HEK293 (cell line): ENCODE measurements at regions not wholly inside any gene's neighbourhood (a gene's known extent, or its start where the extent isn't known, plus 50 kb on each side); places are given as distances from the start of the nearest gene placed in this dataset.

ENCODE experiments used
- HOXA7 ChIP-seq: sonication (generic); formaldehyde crosslinking; IDR thresholded peaks from 2 replicates; pipeline ENCODE4 v1.8.1; 2022; ENCODE audit warnings: missing genetic modification reagents, borderline replicate concordance
- KLF8 ChIP-seq: fragments of 450-650 bp; formaldehyde crosslinking; IDR thresholded peaks from 2 replicates; pipeline ENCODE4 v1.5.1; 2016; ENCODE audit warnings: missing biosample characterization, missing genetic modification characterization
- KLF9 ChIP-seq: fragments of 450-650 bp; formaldehyde crosslinking; IDR thresholded peaks from 2 replicates; pipeline ENCODE4 v1.5.1; 2016; ENCODE audit warnings: missing biosample characterization, missing genetic modification characterization, low read depth
- TRIM28 ChIP-seq: IDR thresholded peaks from 2 replicates; pipeline ENCODE4 v1.6.1; 2011; ENCODE audit warnings: low read length, control low read depth, borderline replicate concordance
- ZBTB10 ChIP-seq: fragments of 450-650 bp; formaldehyde crosslinking; IDR thresholded peaks from 2 replicates; pipeline ENCODE4 v1.5.1; 2016; ENCODE audit warnings: missing biosample characterization, missing genetic modification characterization
- ZBTB20 ChIP-seq: fragments of 450-650 bp; formaldehyde crosslinking; IDR thresholded peaks from 2 replicates; pipeline ENCODE4 v1.5.1; 2016; ENCODE audit warnings: missing biosample characterization, missing genetic modification characterization
- ZBTB8A ChIP-seq: fragments of 450-650 bp; formaldehyde crosslinking; IDR thresholded peaks from 2 replicates; pipeline ENCODE4 v1.5.1; 2016; ENCODE audit warnings: missing biosample characterization, missing genetic modification characterization
- ZFP3 ChIP-seq: fragments of 450-650 bp; formaldehyde crosslinking; IDR thresholded peaks from 2 replicates; pipeline ENCODE4 v1.5.1; 2016; ENCODE audit warnings: low read depth, missing biosample characterization, missing genetic modification characterization
- ZNF202 ChIP-seq: fragments of 450-650 bp; formaldehyde crosslinking; IDR thresholded peaks from 2 replicates; pipeline ENCODE4 v1.5.1; 2016; ENCODE audit warnings: missing biosample characterization, missing genetic modification characterization, borderline replicate concordance
- ZNF416 ChIP-seq: fragments of 450-650 bp; formaldehyde crosslinking; IDR thresholded peaks from 2 replicates; pipeline ENCODE4 v1.5.1; 2016; ENCODE audit warnings: missing biosample characterization, missing genetic modification characterization
- ZNF510 ChIP-seq: fragments of 450-650 bp; formaldehyde crosslinking; IDR thresholded peaks from 2 replicates; pipeline ENCODE4 v1.5.1; 2018; ENCODE audit warnings: mild to moderate bottlenecking, missing genetic modification characterization, missing biosample characterization; ENCODE audit not compliant: insufficient replicate concordance
- ZNF513 ChIP-seq: fragments of 450-650 bp; IDR thresholded peaks from 2 replicates; pipeline ENCODE4 v1.5.1; 2018; ENCODE audit warnings: missing biosample characterization, missing genetic modification characterization
- ZNF529 ChIP-seq: fragments of 450-650 bp; formaldehyde crosslinking; IDR thresholded peaks from 2 replicates; pipeline ENCODE4 v1.5.1; 2017; ENCODE audit warnings: missing genetic modification characterization, missing biosample characterization; ENCODE audit not compliant: insufficient replicate concordance
- ZNF558 ChIP-seq: fragments of 450-650 bp; formaldehyde crosslinking; IDR thresholded peaks from 2 replicates; pipeline ENCODE4 v1.5.1; 2016; ENCODE audit warnings: missing biosample characterization, missing genetic modification characterization
- ZNF585B ChIP-seq: fragments of 450-650 bp; formaldehyde crosslinking; IDR thresholded peaks from 2 replicates; pipeline ENCODE4 v1.5.1; 2016; ENCODE audit warnings: missing biosample characterization, missing genetic modification characterization
- ZNF624 ChIP-seq: fragments of 450-650 bp; formaldehyde crosslinking; IDR thresholded peaks from 2 replicates; pipeline ENCODE4 v1.5.1; 2017; ENCODE audit warnings: missing biosample characterization, missing genetic modification characterization
- ZNF747 ChIP-seq: fragments of 450-650 bp; formaldehyde crosslinking; IDR thresholded peaks from 2 replicates; pipeline ENCODE4 v1.5.1; 2016; ENCODE audit warnings: missing biosample characterization, missing genetic modification characterization
- ZNF837 ChIP-seq: fragments of 450-650 bp; formaldehyde crosslinking; IDR thresholded peaks from 2 replicates; pipeline ENCODE4 v1.5.1; 2016; ENCODE audit warnings: missing biosample characterization, missing genetic modification characterization
- ZSCAN16 ChIP-seq: fragments of 450-650 bp; formaldehyde crosslinking; IDR thresholded peaks from 2 replicates; pipeline ENCODE4 v1.5.1; 2016; ENCODE audit warnings: missing biosample characterization, missing genetic modification characterization
- TF ChIP-seq, protein P1 (sequence below): fragments of 450-650 bp; formaldehyde crosslinking; IDR thresholded peaks from 2 replicates; pipeline ENCODE4 v1.5.1; 2016; ENCODE audit warnings: missing biosample characterization, missing genetic modification characterization, low read depth
- TF ChIP-seq, protein P2 (sequence below): fragments of 450-650 bp; formaldehyde crosslinking; conservative IDR thresholded peaks from 2 replicates; pipeline ENCODE4 v1.5.1; 2016; ENCODE audit warnings: low read depth, missing biosample characterization, missing genetic modification characterization
- TF ChIP-seq, protein P3 (sequence below): fragments of 450-650 bp; formaldehyde crosslinking; IDR thresholded peaks from 2 replicates; pipeline ENCODE4 v1.5.1; 2016; ENCODE audit warnings: missing biosample characterization, missing genetic modification characterization
- TF ChIP-seq, protein P4 (sequence below): fragments of 450-650 bp; formaldehyde crosslinking; IDR thresholded peaks from 2 replicates; pipeline ENCODE4 v1.5.1; 2017; ENCODE audit warnings: missing biosample characterization, missing genetic modification characterization

DNA sequence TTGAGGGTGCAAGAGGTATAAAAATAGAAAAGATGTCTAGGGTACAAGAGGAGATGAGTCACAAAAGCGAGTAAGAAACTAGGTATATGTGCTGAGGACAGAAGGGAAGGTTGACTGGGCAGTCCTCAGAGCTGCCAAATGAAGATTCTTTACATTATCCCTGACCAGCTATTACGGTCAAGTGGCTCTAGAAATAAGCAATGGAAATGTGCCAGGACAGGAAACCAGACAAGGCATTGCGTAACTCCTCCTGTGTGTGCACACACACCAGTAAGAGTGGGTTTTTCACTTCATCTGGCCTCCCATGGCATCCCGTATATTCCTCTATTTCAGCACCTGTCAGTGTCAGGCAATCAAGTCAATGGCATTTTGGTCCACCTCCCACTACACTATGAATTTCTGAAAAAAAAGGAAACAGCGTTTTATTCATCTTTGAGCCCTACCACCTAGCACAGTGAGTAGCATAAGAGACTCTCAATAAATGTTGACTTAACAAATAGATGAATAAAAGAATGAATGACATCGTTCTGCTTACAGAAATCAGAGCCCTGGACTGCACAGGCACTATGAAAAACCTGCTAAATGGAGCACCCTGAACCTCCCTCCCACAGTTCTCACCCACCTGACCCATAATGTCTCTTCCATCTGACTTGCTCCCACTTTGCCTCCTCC is 62.6 kb upstream of the KLF3 start (continued):
- TF ChIP-seq ZFP3 (no peak), ZNF202 (tag by site-specific recombination) (no peak), HOXA7 (no peak), ZNF416 (no peak), ZSCAN16 (tag by site-specific recombination) (no peak), TRIM28 (no peak), ZNF558 (tag by site-specific recombination) (no peak), ZBTB8A (tag by site-specific recombination) (no peak), ZNF624 (tag by site-specific recombination) (no peak), ZBTB10 (tag by site-specific recombination) (no peak), ZBTB20 (tag by site-specific recombination) (no peak; the same call in 1 of the 2 replicates), ZNF585B (tag by site-specific recombination) (no peak), ZNF510 (tag by site-specific recombination) (no peak), ZNF837 (tag by site-specific recombination) (no peak), ZNF513 (no peak), KLF8 (tag by site-specific recombination) (no peak), ZNF529 (no peak), ZNF747 (tag by site-specific recombination) (no peak), KLF9 (tag by site-specific recombination) (no peak)
- TF ChIP-seq, protein P1, sequence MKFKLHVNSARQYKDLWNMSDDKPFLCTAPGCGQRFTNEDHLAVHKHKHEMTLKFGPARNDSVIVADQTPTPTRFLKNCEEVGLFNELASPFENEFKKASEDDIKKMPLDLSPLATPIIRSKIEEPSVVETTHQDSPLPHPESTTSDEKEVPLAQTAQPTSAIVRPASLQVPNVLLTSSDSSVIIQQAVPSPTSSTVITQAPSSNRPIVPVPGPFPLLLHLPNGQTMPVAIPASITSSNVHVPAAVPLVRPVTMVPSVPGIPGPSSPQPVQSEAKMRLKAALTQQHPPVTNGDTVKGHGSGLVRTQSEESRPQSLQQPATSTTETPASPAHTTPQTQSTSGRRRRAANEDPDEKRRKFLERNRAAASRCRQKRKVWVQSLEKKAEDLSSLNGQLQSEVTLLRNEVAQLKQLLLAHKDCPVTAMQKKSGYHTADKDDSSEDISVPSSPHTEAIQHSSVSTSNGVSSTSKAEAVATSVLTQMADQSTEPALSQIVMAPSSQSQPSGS: 0 out of 2 replicates have a peak, but pooled peaks have one; percentile 42
- TF ChIP-seq, protein P2, sequence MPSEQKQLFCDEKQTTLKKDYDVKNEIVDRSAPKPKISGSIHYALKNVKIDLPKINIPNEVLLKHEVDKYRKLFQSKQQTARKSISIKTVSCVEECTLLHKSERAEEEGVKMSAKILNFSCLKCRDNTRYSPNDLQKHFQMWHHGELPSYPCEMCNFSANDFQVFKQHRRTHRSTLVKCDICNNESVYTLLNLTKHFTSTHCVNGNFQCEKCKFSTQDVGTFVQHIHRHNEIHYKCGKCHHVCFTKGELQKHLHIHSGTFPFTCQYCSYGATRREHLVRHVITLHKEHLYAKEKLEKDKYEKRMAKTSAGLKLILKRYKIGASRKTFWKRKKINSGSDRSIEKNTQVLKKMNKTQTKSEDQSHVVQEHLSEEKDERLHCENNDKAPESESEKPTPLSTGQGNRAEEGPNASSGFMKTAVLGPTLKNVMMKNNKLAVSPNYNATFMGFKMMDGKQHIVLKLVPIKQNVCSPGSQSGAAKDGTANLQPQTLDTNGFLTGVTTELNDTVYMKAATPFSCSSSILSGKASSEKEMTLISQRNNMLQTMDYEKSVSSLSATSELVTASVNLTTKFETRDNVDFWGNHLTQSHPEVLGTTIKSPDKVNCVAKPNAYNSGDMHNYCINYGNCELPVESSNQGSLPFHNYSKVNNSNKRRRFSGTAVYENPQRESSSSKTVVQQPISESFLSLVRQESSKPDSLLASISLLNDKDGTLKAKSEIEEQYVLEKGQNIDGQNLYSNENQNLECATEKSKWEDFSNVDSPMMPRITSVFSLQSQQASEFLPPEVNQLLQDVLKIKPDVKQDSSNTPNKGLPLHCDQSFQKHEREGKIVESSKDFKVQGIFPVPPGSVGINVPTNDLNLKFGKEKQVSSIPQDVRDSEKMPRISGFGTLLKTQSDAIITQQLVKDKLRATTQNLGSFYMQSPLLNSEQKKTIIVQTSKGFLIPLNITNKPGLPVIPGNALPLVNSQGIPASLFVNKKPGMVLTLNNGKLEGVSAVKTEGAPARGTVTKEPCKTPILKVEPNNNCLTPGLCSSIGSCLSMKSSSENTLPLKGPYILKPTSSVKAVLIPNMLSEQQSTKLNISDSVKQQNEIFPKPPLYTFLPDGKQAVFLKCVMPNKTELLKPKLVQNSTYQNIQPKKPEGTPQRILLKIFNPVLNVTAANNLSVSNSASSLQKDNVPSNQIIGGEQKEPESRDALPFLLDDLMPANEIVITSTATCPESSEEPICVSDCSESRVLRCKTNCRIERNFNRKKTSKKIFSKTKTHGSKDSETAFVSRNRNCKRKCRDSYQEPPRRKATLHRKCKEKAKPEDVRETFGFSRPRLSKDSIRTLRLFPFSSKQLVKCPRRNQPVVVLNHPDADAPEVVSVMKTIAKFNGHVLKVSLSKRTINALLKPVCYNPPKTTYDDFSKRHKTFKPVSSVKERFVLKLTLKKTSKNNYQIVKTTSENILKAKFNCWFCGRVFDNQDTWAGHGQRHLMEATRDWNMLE (tag by site-specific recombination): no peak
- TF ChIP-seq, protein P3, sequence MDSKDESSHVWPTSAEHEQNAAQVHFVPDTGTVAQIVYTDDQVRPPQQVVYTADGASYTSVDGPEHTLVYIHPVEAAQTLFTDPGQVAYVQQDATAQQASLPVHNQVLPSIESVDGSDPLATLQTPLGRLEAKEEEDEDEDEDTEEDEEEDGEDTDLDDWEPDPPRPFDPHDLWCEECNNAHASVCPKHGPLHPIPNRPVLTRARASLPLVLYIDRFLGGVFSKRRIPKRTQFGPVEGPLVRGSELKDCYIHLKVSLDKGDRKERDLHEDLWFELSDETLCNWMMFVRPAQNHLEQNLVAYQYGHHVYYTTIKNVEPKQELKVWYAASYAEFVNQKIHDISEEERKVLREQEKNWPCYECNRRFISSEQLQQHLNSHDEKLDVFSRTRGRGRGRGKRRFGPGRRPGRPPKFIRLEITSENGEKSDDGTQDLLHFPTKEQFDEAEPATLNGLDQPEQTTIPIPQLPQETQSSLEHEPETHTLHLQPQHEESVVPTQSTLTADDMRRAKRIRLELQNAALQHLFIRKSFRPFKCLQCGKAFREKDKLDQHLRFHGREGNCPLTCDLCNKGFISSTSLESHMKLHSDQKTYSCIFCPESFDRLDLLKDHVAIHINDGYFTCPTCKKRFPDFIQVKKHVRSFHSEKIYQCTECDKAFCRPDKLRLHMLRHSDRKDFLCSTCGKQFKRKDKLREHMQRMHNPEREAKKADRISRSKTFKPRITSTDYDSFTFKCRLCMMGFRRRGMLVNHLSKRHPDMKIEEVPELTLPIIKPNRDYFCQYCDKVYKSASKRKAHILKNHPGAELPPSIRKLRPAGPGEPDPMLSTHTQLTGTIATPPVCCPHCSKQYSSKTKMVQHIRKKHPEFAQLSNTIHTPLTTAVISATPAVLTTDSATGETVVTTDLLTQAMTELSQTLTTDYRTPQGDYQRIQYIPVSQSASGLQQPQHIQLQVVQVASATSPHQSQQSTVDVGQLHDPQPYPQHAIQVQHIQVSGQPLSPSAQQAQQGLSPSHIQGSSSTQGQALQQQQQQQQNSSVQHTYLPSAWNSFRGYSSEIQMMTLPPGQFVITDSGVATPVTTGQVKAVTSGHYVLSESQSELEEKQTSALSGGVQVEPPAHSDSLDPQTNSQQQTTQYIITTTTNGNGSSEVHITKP: 0 out of 2 replicates have a peak, but pooled peaks have one; percentile 14
- TF ChIP-seq, protein P4, sequence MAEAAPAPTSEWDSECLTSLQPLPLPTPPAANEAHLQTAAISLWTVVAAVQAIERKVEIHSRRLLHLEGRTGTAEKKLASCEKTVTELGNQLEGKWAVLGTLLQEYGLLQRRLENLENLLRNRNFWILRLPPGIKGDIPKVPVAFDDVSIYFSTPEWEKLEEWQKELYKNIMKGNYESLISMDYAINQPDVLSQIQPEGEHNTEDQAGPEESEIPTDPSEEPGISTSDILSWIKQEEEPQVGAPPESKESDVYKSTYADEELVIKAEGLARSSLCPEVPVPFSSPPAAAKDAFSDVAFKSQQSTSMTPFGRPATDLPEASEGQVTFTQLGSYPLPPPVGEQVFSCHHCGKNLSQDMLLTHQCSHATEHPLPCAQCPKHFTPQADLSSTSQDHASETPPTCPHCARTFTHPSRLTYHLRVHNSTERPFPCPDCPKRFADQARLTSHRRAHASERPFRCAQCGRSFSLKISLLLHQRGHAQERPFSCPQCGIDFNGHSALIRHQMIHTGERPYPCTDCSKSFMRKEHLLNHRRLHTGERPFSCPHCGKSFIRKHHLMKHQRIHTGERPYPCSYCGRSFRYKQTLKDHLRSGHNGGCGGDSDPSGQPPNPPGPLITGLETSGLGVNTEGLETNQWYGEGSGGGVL (tag by site-specific recombination): no peak
